ENCODE measurements at regions not wholly inside any gene's neighbourhood (a gene's known extent, or its start where the extent isn't known, plus 50 kb on each side); places are given as distances from the start of the nearest gene placed in this dataset.

DNA sequence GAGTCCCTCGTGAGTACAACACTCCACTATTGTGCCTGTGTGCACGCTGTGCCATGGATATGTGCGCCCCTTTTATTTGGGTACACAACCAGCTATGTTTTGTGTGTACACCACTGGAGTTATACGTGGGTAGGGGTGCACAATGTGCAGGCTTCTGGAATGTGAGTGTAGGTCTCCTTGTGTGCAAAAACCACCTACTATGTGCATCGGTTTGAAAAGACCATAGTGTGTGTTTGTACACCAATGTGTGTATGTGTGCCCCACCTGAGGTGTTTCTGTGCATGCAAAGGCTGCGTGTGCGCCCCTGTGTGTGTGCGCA is 86.4 kb upstream of the ALDH1L1 start:
- no peak for DNase-seq

GRCh38 chr3:126266291-126266840 is 86.0 kb upstream of the ALDH1L1 start:
- DNase-seq, result peak in 10 of 14 donors; percentile 16 to 69 (median 48)

GRCh38 chr3:126264952-126265351 is 84.6 kb upstream of the ALDH1L1 start:
- no peak for DNase-seq

DNA sequence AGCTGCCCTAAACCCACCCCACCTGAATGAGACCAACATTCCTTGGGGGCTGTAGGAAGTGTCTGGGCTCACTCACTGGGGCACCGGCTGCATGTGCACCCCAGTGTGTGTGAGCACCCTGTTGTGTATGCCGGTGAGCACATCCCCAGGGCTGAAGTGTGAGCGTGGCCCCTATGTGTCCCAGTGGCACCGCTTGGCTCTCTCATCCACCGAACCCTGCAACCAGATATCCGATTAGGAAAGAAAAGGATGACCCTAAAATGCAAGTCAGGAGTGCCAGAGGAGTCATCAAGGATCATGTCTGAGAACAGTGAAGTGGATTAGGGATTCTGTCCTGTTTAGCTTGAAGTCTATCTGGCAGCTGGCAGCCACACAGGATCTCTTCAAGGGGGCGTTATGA is 84.0 kb upstream of the ALDH1L1 start:
- DNase-seq, result no peak

GRCh38 chr3:126263971-126264370 is 83.6 kb upstream of the ALDH1L1 start:
- no peak for DNase-seq

- no peak for DNase-seq
Observed at GRCh38 chr3:126263539-126263938, 83.2 kb upstream of the ALDH1L1 start.

DNA sequence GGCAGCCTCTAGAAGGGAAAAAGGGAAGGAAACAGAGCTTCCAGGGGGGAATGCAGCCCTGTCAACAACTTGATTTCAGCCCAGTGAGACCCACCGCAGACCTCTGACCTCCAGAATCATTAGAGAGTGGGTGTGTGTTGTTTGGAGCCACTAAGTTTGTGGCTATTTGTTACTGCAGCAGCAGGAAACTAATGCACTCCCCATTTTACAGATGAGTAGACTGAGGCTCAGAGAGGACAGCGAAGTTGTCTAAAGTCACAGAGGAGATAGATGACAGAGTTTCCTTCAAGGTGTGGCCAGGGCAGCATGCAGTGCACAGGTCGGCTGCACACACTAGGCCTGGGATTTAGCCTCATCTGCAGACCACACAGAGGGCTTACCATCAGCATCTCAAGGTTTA is 81.8 kb upstream of the ALDH1L1 start:
- no peak for DNase-seq

GRCh38 chr3:126261037-126261436 is 80.7 kb upstream of the ALDH1L1 start:
- peak in 2 of 14 donors; percentile 36 to 54 for DNase-seq

GRCh38 chr3:126259411-126260391 is 79.3 kb upstream of the ALDH1L1 start:
- DNase-seq, result peak in 9 of 14 donors; percentile 14 to 71 (median 39)

DNA sequence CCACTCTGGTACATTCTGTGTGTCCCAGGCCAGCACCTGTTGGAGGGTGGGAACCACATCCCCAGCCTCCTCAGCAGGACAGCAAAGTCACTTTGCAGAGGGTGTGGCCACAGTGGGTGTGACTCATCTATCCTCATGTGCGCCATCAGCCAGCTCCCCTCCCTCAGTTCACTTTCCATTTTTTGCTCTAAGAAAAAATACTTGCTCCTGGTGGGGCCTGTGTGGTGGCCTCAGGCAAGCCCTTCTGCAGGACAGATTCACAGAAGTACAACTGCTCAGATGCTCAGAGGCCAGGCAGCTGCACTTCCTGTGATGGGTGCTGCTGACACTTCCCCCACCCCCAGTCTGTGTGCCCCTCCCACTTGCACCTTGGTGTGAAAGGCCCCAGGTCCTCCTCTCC is 78.3 kb upstream of the ALDH1L1 start:
- no peak for DNase-seq

- DNase-seq, result no peak
Observed at GRCh38 chr3:126257984-126258383, 77.6 kb upstream of the ALDH1L1 start.

GRCh38 chr3:126257174-126257573 is 76.8 kb upstream of the ALDH1L1 start:
- no peak for DNase-seq

DNA sequence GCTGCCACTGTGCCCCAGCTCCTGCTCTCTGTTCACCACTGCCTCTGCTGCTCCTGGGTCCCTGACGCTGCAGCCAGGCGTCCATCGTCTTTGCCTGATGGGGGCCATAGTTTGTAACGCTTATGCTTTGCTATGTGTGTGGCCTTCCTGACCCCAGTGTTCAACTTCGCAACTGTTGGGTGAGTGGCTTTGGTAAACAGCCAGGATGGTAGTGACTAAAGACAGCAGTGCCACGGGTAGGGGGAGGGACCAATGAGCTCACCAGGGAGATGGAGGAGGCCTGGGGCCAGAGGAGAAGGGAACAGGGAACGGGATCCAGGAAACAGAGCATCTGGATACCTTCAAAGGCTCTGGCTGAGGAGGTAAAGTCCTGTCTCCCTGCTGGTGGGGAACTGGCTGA is 75.9 kb upstream of the ALDH1L1 start:
- no peak for DNase-seq

DNA sequence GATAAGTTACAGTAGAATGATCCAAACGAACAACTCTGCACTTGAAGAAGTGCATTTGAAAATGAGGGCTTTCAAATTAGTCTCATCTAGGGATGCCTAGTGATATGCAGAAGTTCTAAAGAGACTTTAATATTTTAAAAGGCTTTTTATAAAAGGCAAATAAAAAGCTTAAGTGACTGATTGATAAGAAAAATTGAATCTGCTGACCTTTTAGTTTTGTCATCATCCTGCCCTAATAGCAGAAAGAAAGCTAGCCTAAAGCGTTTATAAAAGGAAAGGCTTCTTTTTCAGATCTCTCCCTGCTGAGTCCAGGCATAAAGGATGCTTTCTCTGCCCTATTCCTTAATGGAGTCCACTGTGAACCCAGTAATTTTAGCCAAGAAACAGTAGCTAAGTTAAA is 72.7 kb upstream of the ALDH1L1 start:
- DNase-seq, result no peak

GRCh38 chr3:126252373-126252772 is 72.0 kb upstream of the ALDH1L1 start:
- peak in 1 of 14 donors; percentile 45 for DNase-seq

GRCh38 chr3:126245811-126246727 is 65.7 kb upstream of the ALDH1L1 start:
- peak in 8 of 14 donors; percentile 11 to 50 (median 32) for DNase-seq
